ENCODE measurements at regions not wholly inside any gene's neighbourhood (a gene's known extent, or its start where the extent isn't known, plus 50 kb on each side); places are given as distances from the start of the nearest gene placed in this dataset.

DNA sequence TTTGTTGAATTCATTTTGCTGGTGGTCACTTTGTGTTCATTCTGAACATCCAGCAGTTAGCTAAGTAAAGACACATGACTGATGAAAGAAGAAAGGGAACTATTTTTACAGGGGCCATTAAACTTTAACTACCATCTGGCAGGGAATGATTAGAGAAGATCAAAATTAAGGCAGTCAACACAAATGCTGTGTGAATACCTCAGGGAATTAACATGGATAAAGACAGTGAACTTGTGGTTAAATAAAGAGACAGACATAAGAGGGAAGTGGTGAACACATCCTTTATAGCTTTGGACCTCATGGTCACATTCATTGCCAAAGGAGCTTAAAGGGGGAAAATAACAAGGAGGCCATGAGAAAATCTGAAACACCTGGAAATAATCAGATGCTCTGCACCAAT, 52.6 kb upstream of the ATP5MC3 start:
- H3K23ac ChIP-seq (ENCODE audit: insufficient read length) = no peak overlapping the region
- H3K9me3 ChIP-seq (ENCODE audit: insufficient read depth in 2 of 2, low read depth in 1 of 2, low read length in 1 of 2) = peaks cover 6 to 7% of the 10 kb centered on the region in 2 experiments
- H4K8ac ChIP-seq (ENCODE audit: extremely low read depth, insufficient read depth, low read length) = no peak overlapping the region
- no peak overlapping the region for H3K27ac ChIP-seq (ENCODE audit: low read depth, low read length)
- no peak overlapping the region for H2BK20ac ChIP-seq (ENCODE audit: low read length)
- no peak overlapping the region for H2BK15ac ChIP-seq (ENCODE audit: low read length)
- no peak overlapping the region for H3K14ac ChIP-seq (ENCODE audit: insufficient read length)
- no peak overlapping the region for H2AFZ ChIP-seq (ENCODE audit: low read length)
- ChIA-PET CTCF (ENCODE audit: partially characterized antibody) (interaction anchor here (0.6 to 2.1 kb wide), 3 partner anchors 8 to 23 kb away, joined by 3 to 8 read pairs (median 3); no protein-coding TSS in a partner anchor), POLR2A (ENCODE audit: partially characterized antibody) (no interaction called here)
- H3K4me2 ChIP-seq (ENCODE audit: insufficient read depth in 1 of 2, low read depth in 2 of 2, low read length in 2 of 2) = no peak overlapping the region
- no peak for FAIRE-seq
- no peak overlapping the region for H4K91ac ChIP-seq (replicated peaks; ENCODE audit: insufficient read length, low read length)
- no peaks in the 10 kb centered on the region for H3K79me2 ChIP-seq (ENCODE audit: control insufficient read depth in 1 of 2, insufficient read depth in 2 of 2, low read length in 2 of 2)
- no peak overlapping the region for H4K5ac ChIP-seq (ENCODE audit: insufficient read length, low read depth, low read length)
- no peaks in the 10 kb centered on the region for H3K23me2 ChIP-seq (ENCODE audit: low read depth, low read length)
- no peak overlapping the region for H3K56ac ChIP-seq (replicated peaks; ENCODE audit: insufficient read length, low read depth, low read length)
- no peaks in the 10 kb centered on the region for H3K36me3 ChIP-seq (ENCODE audit: control insufficient read depth in 2 of 4, insufficient read depth in 4 of 4, low read length in 3 of 4)
- H2AK5ac ChIP-seq (ENCODE audit: low read depth, low read length) = no peak overlapping the region
- no peak overlapping the region for H2BK120ac ChIP-seq (replicated peaks; ENCODE audit: low read depth, low read length)
- no peak overlapping the region for H3K4me3 ChIP-seq (ENCODE audit: extremely low read depth in 1 of 4, insufficient read depth in 2 of 4, low read depth in 3 of 4, low read length in 4 of 4)
- H3K18ac ChIP-seq (ENCODE audit: extremely low read depth, low read length) = no peak overlapping the region
- H3K4me1 ChIP-seq (replicated peaks in 1 of 4; ENCODE audit: control insufficient read depth in 3 of 4, insufficient read depth in 4 of 4, low read length in 3 of 4) = no peaks in the 10 kb centered on the region
- no peaks in the 10 kb centered on the region for H3K79me1 ChIP-seq (ENCODE audit: low read depth, low read length)
- no peak overlapping the region for H2BK12ac ChIP-seq (ENCODE audit: low read depth, low read length)
- H4K20me1 ChIP-seq (replicated peaks in 1 of 2; ENCODE audit: control insufficient read depth in 1 of 2, insufficient read depth in 2 of 2, low read length in 2 of 2) = no peaks in the 10 kb centered on the region
- no peak for TF ChIP-seq CTBP2 (IDR thresholded peaks at IDR 0.05; ENCODE audit: borderline replicate concordance, insufficient read depth, insufficient read length, low read length)
- TF ChIP-seq KDM5A (IDR thresholded peaks at IDR 0.05; ENCODE audit: low read length) = no peak
- TF ChIP-seq CBX8 (IDR thresholded peaks at IDR 0.05; ENCODE audit: borderline replicate concordance, low read depth, low read length) = no peak
- TF ChIP-seq CEBPB (IDR thresholded peaks at IDR 0.05; ENCODE audit: low read depth, low read length) = no peak
- no peak for TF ChIP-seq NRF1 (IDR thresholded peaks at IDR 0.05; ENCODE audit: low read depth, low read length)
- no peaks in the 10 kb centered on the region for H3K27me3 ChIP-seq (replicated peaks in 1 of 4; ENCODE audit: control insufficient read depth in 3 of 4, extremely low read depth in 1 of 4, insufficient read depth in 3 of 4, low read length in 3 of 4)
- no peak overlapping the region for H3K9ac ChIP-seq (replicated peaks in 1 of 4; ENCODE audit: extremely low read depth in 1 of 4, low read depth in 3 of 4, low read length in 3 of 4)
- no peak for DNase-seq (ENCODE audit: low read depth in 1 of 2, low spot score in 2 of 2)
- H3K4ac ChIP-seq (replicated peaks; ENCODE audit: insufficient read length, low read depth, low read length) = no peak overlapping the region
- H2BK5ac ChIP-seq (ENCODE audit: low read depth, low read length) = no peak overlapping the region

Data from H1 (cell line).